ENCODE measurements at regions not wholly inside any gene's neighbourhood (a gene's known extent, or its start where the extent isn't known, plus 50 kb on each side); places are given as distances from the start of the nearest gene placed in this dataset.

DNA sequence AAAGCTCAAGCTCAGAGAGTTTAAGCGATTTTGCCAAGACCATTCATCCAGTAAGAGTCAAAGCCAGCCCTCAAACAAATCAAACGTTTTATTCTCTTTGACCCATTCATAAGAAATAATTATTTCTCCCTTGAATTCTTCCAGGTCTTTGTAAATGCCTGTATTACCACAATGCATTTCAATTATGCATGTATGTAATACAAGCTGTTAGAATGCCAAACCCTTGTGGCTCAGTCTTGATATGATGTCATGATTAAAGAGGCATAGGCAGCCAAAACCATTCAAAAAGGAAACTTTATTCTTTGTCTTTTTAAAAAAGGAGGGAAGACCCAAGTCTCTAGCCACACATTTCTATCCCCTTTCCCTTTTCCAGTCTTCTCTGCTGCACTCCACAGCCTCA lies 56.5 kb upstream of the PGM2 start:
- dilution Hi-C loops (cut with MboI; ENCODE audit: extremely low pct_ligation_motif_present, low sequenced_read_pairs): no loop called here
- no peak for FAIRE-seq
- no peak overlapping the region for H3K4me2 ChIP-seq (ENCODE audit: insufficient read depth, low read length)
- no peaks in the 10 kb centered on the region for H4K20me1 ChIP-seq (replicated peaks; ENCODE audit: control insufficient read depth, extremely low read depth, insufficient read depth, low read length)
- no peak overlapping the region for H3K27ac ChIP-seq (ENCODE audit: insufficient read depth, low read depth, low read length)
- TF ChIP-seq EZH2 (IDR thresholded peaks at IDR 0.05; ENCODE audit: borderline replicate concordance, low read depth, low read length, severe bottlenecking): no peak
- TF ChIP-seq, protein P1, sequence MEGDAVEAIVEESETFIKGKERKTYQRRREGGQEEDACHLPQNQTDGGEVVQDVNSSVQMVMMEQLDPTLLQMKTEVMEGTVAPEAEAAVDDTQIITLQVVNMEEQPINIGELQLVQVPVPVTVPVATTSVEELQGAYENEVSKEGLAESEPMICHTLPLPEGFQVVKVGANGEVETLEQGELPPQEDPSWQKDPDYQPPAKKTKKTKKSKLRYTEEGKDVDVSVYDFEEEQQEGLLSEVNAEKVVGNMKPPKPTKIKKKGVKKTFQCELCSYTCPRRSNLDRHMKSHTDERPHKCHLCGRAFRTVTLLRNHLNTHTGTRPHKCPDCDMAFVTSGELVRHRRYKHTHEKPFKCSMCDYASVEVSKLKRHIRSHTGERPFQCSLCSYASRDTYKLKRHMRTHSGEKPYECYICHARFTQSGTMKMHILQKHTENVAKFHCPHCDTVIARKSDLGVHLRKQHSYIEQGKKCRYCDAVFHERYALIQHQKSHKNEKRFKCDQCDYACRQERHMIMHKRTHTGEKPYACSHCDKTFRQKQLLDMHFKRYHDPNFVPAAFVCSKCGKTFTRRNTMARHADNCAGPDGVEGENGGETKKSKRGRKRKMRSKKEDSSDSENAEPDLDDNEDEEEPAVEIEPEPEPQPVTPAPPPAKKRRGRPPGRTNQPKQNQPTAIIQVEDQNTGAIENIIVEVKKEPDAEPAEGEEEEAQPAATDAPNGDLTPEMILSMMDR (IDR thresholded peaks at IDR 0.05; ENCODE audit: extremely low read depth in 1 of 2, insufficient read depth in 1 of 2, low read depth in 1 of 2, low read length in 2 of 2): no peak
- no peak for TF ChIP-seq GATA2 (IDR thresholded peaks at IDR 0.05; ENCODE audit: insufficient read depth, insufficient read length, low read depth, low read length)
- no peak for TF ChIP-seq MYC (IDR thresholded peaks at IDR 0.05; ENCODE audit: low read depth, low read length)
- TF ChIP-seq POLR2A (IDR thresholded peaks at IDR 0.05; ENCODE audit: low read depth, low read length): no peak
- no peak for TF ChIP-seq JUN (IDR thresholded peaks at IDR 0.05; ENCODE audit: borderline replicate concordance, insufficient read depth, insufficient read length, low read depth)
- no peak for TF ChIP-seq MAX (IDR thresholded peaks at IDR 0.05; ENCODE audit: insufficient read depth, insufficient read length)
- TF ChIP-seq FOS (IDR thresholded peaks at IDR 0.05; ENCODE audit: borderline replicate concordance, insufficient read depth, low read length): no peak
- H3K27me3 ChIP-seq (ENCODE audit: control insufficient read depth in 2 of 2, insufficient read depth in 2 of 2, low read length in 2 of 2): peaks cover 0 to 12% of the 10 kb centered on the region in 2 experiments
- H2AFZ ChIP-seq (ENCODE audit: low read depth, low read length): no peak overlapping the region
- H3K79me2 ChIP-seq (ENCODE audit: control insufficient read depth, insufficient read depth, low read length): no peaks in the 10 kb centered on the region
- no peaks in the 10 kb centered on the region for H3K9me3 ChIP-seq (replicated peaks; ENCODE audit: control insufficient read depth, insufficient read depth, low read length)
- H3K4me1 ChIP-seq (ENCODE audit: control insufficient read depth, extremely low read depth, insufficient read depth, low read length): no peaks in the 10 kb centered on the region
- POLR2A ChIA-PET: no interaction called here
- no TSS peak for BruUV-seq (replicated peaks)
- H3K36me3 ChIP-seq (ENCODE audit: control insufficient read depth in 2 of 2, extremely low read depth in 1 of 2, insufficient read depth in 2 of 2, low read length in 2 of 2): no peaks in the 10 kb centered on the region
- no peaks in the 10 kb centered on the region for H3K9me1 ChIP-seq (replicated peaks; ENCODE audit: control insufficient read depth, extremely low read depth, insufficient read depth, low read length)
- DNase-seq (ENCODE audit: low read depth, low spot score): no peak
- intact Hi-C loops (cut with micrococcal nuclease): no loop called here
- no peak overlapping the region for H3K9ac ChIP-seq (replicated peaks; ENCODE audit: extremely low read depth, insufficient read depth, low read length)
- H3K4me3 ChIP-seq (replicated peaks in 1 of 3; ENCODE audit: insufficient read depth in 1 of 3, low read depth in 1 of 3, low read length in 3 of 3): no peak overlapping the region
- CTCF ChIA-PET: no interaction called here

All from endothelial cell of umbilical vein (primary cell).